K562 (cell line): ENCODE measurements at regions not wholly inside any gene's neighbourhood (a gene's known extent, or its start where the extent isn't known, plus 50 kb on each side); places are given as distances from the start of the nearest gene placed in this dataset.

Experiments used
- ATAC-seq: fragments of 200-7000 bp; cut with Tn5 transposase; 3 replicates; pipeline ENCODE4 v1.9.1; 2020; ENCODE audit warnings: moderate library complexity
- BruUV-seq: library from RNA; stranded (reverse); fragments of 400-500 nt; replicated peaks from 2 replicates; lab custom pipeline; 2021; lab: Mats Ljungman, UMichigan
- CTCF ChIA-PET: fragments of 300-600 bp; formaldehyde crosslinking; extraction: SDS; loops from one replicate; lab custom pipeline; 2021; ENCODE audit warnings: low intra/inter-chr PET ratio; lab: Yijun Ruan, JAX
- POLR2A ChIA-PET: fragments of 300-600, 350-650 bp; sonication (Branson Sonifier 250); formaldehyde crosslinking; extraction: SDS; loops from one replicate; lab custom pipeline; 2021; ENCODE audit warnings: antibody characterized with exemption, inconsistent platforms; lab: Yijun Ruan, JAX
- DNase-seq, 4 experiments: peaks; one replicate each; pipeline versions ENCODE4 v3.0.0 to v3.0.0-alpha.2; 2011 to 2018; ENCODE audit warnings: low spot score in 3 of 4, mixed read lengths in 3 of 4; ENCODE audit errors: extremely low read depth in 1 of 4
- FAIRE-seq: peaks from 2 replicates; lab custom pipeline; 2011; peaks lifted over from hg19 to GRCh38; lab: Jason Lieb, UNC
- H2AFZ ChIP-seq: 2 replicates; pipeline ENCODE4 v1.6.0; 2011; ENCODE audit warnings: low read depth, low read length, control low read depth, inconsistent platforms
- H3K27ac ChIP-seq: fragments of 200-600 bp; 3 replicates; pipeline ENCODE4 v1.8.0; 2011; ENCODE audit warnings: low read depth, mild to moderate bottlenecking, control low read depth, inconsistent platforms, low read length, moderate library complexity, mixed read lengths; ENCODE audit errors: extremely low read depth
- H3K27me3 ChIP-seq, 2 experiments: fragments of 300-600 bp in 1 of 2; 2 replicates in 1 of 2; 3 replicates in 1 of 2; pipeline versions ENCODE4 v1.6.0 to v1.8.0; 2011; ENCODE audit warnings: inconsistent platforms in 2 of 2, low read length in 2 of 2, mild to moderate bottlenecking in 1 of 2, mixed read lengths in 1 of 2, moderate library complexity in 1 of 2; ENCODE audit not compliant: control insufficient read depth in 2 of 2, insufficient read depth in 2 of 2
- H3K36me3 ChIP-seq: fragments of 300-600 bp; 3 replicates; pipeline ENCODE4 v1.8.0; 2011; ENCODE audit warnings: mild to moderate bottlenecking, low read length, inconsistent platforms; ENCODE audit not compliant: control insufficient read depth, insufficient read depth
- H3K4me1 ChIP-seq, 2 experiments: fragments of 200-600 bp in 1 of 2; replicated peaks in 1 of 2; 2 replicates in 1 of 2; 3 replicates in 1 of 2; pipeline versions ENCODE4 v1.5.1 to v1.8.0; 2011; ENCODE audit warnings: inconsistent platforms in 2 of 2, low read length in 2 of 2, mild to moderate bottlenecking in 1 of 2, mixed read lengths in 1 of 2, moderate library complexity in 1 of 2; ENCODE audit not compliant: control insufficient read depth in 2 of 2, insufficient read depth in 2 of 2
- H3K4me2 ChIP-seq: 2 replicates; pipeline ENCODE4 v1.6.1; 2011; ENCODE audit warnings: low read length, control low read depth, inconsistent platforms, mixed read lengths; ENCODE audit not compliant: insufficient read depth
- H3K4me3 ChIP-seq: fragments of 200-600 bp; sonication (generic), shearing (Covaris generic); 2 replicates; pipeline ENCODE4 v1.5.1; 2016; ENCODE audit warnings: control low read depth, inconsistent platforms
- H3K79me2 ChIP-seq: fragments of 200-600 bp; 3 replicates; pipeline ENCODE4 v1.8.0; 2011; ENCODE audit warnings: low read length, inconsistent platforms; ENCODE audit not compliant: control insufficient read depth, insufficient read depth
- H3K9ac ChIP-seq, 2 experiments: 2 replicates each; pipeline versions ENCODE4 v1.6.0 to v1.6.1; 2011; ENCODE audit warnings: low read depth in 2 of 2, low read length in 2 of 2, control low read depth in 1 of 2, inconsistent platforms in 1 of 2, mild to moderate bottlenecking in 1 of 2, mixed read lengths in 1 of 2; ENCODE audit not compliant: insufficient read depth in 1 of 2
- H3K9me1 ChIP-seq: one replicate; pipeline ENCODE4 v1.6.0; 2011; ENCODE audit warnings: inconsistent platforms, mild to moderate bottlenecking, low read length, moderate library complexity; ENCODE audit not compliant: control insufficient read depth, insufficient read depth
- H3K9me3 ChIP-seq: replicated peaks from 2 replicates; pipeline ENCODE4 v1.5.1; 2011; ENCODE audit warnings: low read depth, low read length, inconsistent platforms; ENCODE audit not compliant: control insufficient read depth, insufficient read depth
- H4K20me1 ChIP-seq: replicated peaks from 2 replicates; pipeline ENCODE4 v1.6.1; 2011; ENCODE audit warnings: low read length, inconsistent platforms, mixed read lengths; ENCODE audit not compliant: control insufficient read depth, insufficient read depth
- ATF7 ChIP-seq: fragments of 450-650 bp; IDR thresholded peaks from 2 replicates; pipeline ENCODE4 v1.7.1; 2014; ENCODE audit warnings: mild to moderate bottlenecking, moderate library complexity
- HDAC2 ChIP-seq: fragments of 450-650 bp; IDR thresholded peaks from 2 replicates; pipeline ENCODE4 v1.6.1; 2016; ENCODE audit warnings: mild to moderate bottlenecking
- HNRNPL ChIP-seq: fragments of 200-400 bp; formaldehyde crosslinking; IDR thresholded peaks from 2 replicates; pipeline ENCODE4 v1.6.1; 2017; ENCODE audit warnings: low read depth, mild to moderate bottlenecking, low read length
- MCM7 ChIP-seq, 2 experiments: fragments of 450-650 bp; IDR thresholded peaks; 2 replicates each; pipeline ENCODE4 v1.6.1; 2016 to 2018
- NCOA1 ChIP-seq: fragments of 450-650 bp; IDR thresholded peaks from 2 replicates; pipeline ENCODE4 v1.6.1; 2016; ENCODE audit warnings: low read depth
- PTRF ChIP-seq: fragments of 450-650 bp; IDR thresholded peaks from 2 replicates; pipeline ENCODE4 v1.6.1; 2016; ENCODE audit warnings: mild to moderate bottlenecking, missing genetic modification characterization, missing compliant biosample characterization
- RB1 ChIP-seq: fragments of 450-650 bp; IDR thresholded peaks from 2 replicates; pipeline ENCODE4 v1.6.1; 2017; ENCODE audit warnings: low read depth, mild to moderate bottlenecking
- U2AF2 ChIP-seq: fragments of 200-400 bp; formaldehyde crosslinking; optimal IDR thresholded peaks from 2 replicates; pipeline ENCODE3; 2017; ENCODE audit warnings: low read depth, mild to moderate bottlenecking, low read length
- ZC3H4 ChIP-seq: sonication (generic); formaldehyde crosslinking; IDR thresholded peaks from 2 replicates; pipeline ENCODE4 v1.9.0; 2021; ENCODE audit warnings: missing genetic modification reagents, borderline replicate concordance
- ZFP1 ChIP-seq: fragments of 450-650 bp; formaldehyde crosslinking; IDR thresholded peaks from 2 replicates; pipeline ENCODE4 v1.4.0; 2020; ENCODE audit warnings: mild to moderate bottlenecking, mixed read lengths
- ZNF274 ChIP-seq: IDR thresholded peaks from 2 replicates; pipeline ENCODE4 v1.6.1; 2011; ENCODE audit warnings: low read depth, mild to moderate bottlenecking, low read length, moderate library complexity, borderline replicate concordance
- ZNF316 ChIP-seq: fragments of 450-650 bp; IDR thresholded peaks from 2 replicates; pipeline ENCODE4 v1.6.1; 2016
- ZNF398 ChIP-seq: fragments of 250-450 bp; sonication (Bioruptor Pico); IDR thresholded peaks from 2 replicates; pipeline ENCODE4 v1.8.0; 2021; ENCODE audit warnings: moderate library complexity, mild to moderate bottlenecking, inconsistent platforms
- ZNF57 ChIP-seq: fragments of 450-650 bp; formaldehyde crosslinking; IDR thresholded peaks from 2 replicates; pipeline ENCODE4 v1.4.0; 2020; ENCODE audit warnings: mild to moderate bottlenecking, moderate library complexity
- ZNF77 ChIP-seq: fragments of 250-450 bp; sonication (Bioruptor Pico); IDR thresholded peaks from 2 replicates; pipeline ENCODE4 v1.5.0; 2020
- WGBS: fragments of 100-300 bp; shearing (Covaris generic); methylation state at CpG from one replicate; pipeline ENCODE4 v1.1.6; 2016; ENCODE audit warnings: low coverage, mixed read lengths; ENCODE audit not compliant: insufficient coverage; ENCODE audit errors: missing lambda C conversion rate; 5-methylcytosine and 5-hydroxymethylcytosine counted together
- in situ Hi-C: fragments of 300-500 bp; cut with MboI; formaldehyde crosslinking; loops from 4 replicates; pipeline ENCODE4 v1.15.0; 2018; ENCODE audit warnings: inconsistent platforms, mixed read lengths
- intact Hi-C: fragments of 100-400 bp; cut with micrococcal nuclease; formaldehyde crosslinking; loops from 2 replicates; pipeline ENCODE4 v1.14.2; 2022
- TF ChIP-seq, protein P1 (sequence below): fragments of 450-650 bp; formaldehyde crosslinking; IDR thresholded peaks from 2 replicates; pipeline ENCODE4 v1.4.0; 2022; ENCODE audit warnings: mild to moderate bottlenecking, moderate library complexity
- TF ChIP-seq, protein P2 (sequence below): sonication (generic); formaldehyde crosslinking; IDR thresholded peaks from 2 replicates; pipeline ENCODE4 v1.8.0; 2022; ENCODE audit warnings: mild to moderate bottlenecking, missing genetic modification reagents
- TF ChIP-seq, protein P3 (sequence below): sonication (generic); formaldehyde crosslinking; IDR thresholded peaks from 2 replicates; pipeline ENCODE4 v1.8.0; 2022; ENCODE audit warnings: mild to moderate bottlenecking, missing genetic modification reagents

DNA sequence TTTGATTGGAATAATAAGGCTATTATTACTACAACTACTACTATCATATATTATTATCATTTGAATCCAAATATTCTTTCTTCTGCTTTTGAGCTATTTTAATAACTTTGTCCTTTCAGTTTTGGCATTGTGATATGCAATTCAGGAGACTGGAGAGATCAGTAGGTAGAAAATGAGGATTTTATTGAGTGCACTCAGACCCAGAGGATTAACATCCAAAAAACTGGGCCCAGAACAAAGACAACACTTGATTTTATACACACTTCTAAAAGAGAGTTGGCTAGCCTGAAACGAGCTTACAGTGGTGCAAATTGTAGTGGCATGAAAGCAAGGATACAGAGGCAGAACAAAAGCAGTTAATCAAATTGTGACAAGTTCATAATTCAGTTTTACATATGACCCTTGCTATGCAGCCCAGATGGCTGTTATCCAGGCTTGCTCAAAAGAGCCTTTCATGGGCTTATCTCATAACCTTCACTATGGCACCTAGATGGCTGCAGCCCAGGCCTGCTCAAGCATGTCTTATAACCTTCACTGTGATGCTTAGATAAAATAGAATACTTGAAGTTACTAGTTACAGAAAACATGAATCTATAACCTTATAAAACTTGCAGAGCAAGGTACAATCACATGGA is 796.3 kb upstream of the RAG2 start (continued):
- TF ChIP-seq, protein P1, sequence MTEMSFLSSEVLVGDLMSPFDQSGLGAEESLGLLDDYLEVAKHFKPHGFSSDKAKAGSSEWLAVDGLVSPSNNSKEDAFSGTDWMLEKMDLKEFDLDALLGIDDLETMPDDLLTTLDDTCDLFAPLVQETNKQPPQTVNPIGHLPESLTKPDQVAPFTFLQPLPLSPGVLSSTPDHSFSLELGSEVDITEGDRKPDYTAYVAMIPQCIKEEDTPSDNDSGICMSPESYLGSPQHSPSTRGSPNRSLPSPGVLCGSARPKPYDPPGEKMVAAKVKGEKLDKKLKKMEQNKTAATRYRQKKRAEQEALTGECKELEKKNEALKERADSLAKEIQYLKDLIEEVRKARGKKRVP (CRISPR knock-in tag), result no peak

DNA sequence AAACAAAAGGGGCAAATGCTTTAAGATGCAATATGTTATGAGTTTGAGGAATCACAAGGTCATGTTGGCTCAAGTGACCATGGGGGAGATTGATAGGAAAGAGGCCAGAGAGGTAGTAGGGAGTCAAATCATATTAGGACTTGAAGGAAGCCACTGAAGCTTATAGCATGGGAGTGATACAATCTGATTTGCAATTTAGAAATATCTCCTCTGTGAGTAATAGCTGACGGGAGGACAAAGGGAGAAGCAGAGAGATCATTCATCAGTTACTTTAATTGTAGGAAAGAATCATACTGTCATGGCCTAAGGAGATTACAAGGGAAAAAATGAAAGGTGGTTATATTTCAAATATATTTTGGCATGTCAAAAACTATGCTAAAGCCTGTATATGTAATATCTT is 793.6 kb upstream of the RAG2 start:
- H3K4me2 ChIP-seq, result no peak overlapping the region
- ATAC-seq (no peak), FAIRE-seq (no peak), DNase-seq (no peak)
- no peaks in the 10 kb centered on the region for H3K36me3 ChIP-seq
- no peak overlapping the region for H3K27ac ChIP-seq
- H3K27me3 ChIP-seq, result no peaks in the 10 kb centered on the region
- ChIA-PET POLR2A (no interaction called here), CTCF (no interaction called here)
- no peaks in the 10 kb centered on the region for H3K79me2 ChIP-seq
- no peaks in the 10 kb centered on the region for H3K9me3 ChIP-seq
- no peak overlapping the region for H3K4me3 ChIP-seq
- no peaks in the 10 kb centered on the region for H4K20me1 ChIP-seq
- H2AFZ ChIP-seq, result no peak overlapping the region
- intact Hi-C loops, result no loop called here
- in situ Hi-C loops, result no loop called here
- H3K9ac ChIP-seq, result no peak overlapping the region
- H3K9me1 ChIP-seq, result no peaks in the 10 kb centered on the region
- H3K4me1 ChIP-seq, result no peaks in the 10 kb centered on the region
- no TSS peak for BruUV-seq
- WGBS, result 0% methylated on average over 1 of the region's 1 CpG
- no peak for TF ChIP-seq U2AF2
- TF ChIP-seq ZC3H4 (CRISPR knock-in tag), result no peak
- TF ChIP-seq, protein P2, sequence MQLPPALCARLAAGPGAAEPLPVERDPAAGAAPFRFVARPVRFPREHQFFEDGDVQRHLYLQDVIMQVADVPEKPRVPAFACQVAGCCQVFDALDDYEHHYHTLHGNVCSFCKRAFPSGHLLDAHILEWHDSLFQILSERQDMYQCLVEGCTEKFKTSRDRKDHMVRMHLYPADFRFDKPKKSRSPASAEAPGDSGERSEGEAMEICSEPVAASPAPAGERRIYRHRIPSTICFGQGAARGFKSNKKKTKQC (CRISPR knock-in tag), result no peak
- TF ChIP-seq ZNF57 (CRISPR knock-in tag), result no peak
- no peak for TF ChIP-seq ZNF316
- TF ChIP-seq PTRF (tag), result no peak
- no peak for TF ChIP-seq ZNF398 (CRISPR knock-in tag)
- TF ChIP-seq MCM7 (IDR thresholded peaks at IDR 0.05), result no peak
- TF ChIP-seq, protein P3, sequence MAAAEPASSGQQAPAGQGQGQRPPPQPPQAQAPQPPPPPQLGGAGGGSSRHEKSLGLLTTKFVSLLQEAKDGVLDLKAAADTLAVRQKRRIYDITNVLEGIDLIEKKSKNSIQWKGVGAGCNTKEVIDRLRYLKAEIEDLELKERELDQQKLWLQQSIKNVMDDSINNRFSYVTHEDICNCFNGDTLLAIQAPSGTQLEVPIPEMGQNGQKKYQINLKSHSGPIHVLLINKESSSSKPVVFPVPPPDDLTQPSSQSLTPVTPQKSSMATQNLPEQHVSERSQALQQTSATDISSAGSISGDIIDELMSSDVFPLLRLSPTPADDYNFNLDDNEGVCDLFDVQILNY (CRISPR knock-in tag), result no peak
- no peak for TF ChIP-seq HNRNPL
- TF ChIP-seq HDAC2, result no peak
- no peak for TF ChIP-seq ZFP1 (CRISPR knock-in tag)
- TF ChIP-seq NCOA1, result no peak
- TF ChIP-seq ZNF274, result no peak
- no peak for TF ChIP-seq RB1
- TF ChIP-seq ZNF77 (CRISPR knock-in tag), result no peak
- TF ChIP-seq ATF7, result no peak
